ENCODE measurements at regions not wholly inside any gene's neighbourhood (a gene's known extent, or its start where the extent isn't known, plus 50 kb on each side); places are given as distances from the start of the nearest gene placed in this dataset.

DNA sequence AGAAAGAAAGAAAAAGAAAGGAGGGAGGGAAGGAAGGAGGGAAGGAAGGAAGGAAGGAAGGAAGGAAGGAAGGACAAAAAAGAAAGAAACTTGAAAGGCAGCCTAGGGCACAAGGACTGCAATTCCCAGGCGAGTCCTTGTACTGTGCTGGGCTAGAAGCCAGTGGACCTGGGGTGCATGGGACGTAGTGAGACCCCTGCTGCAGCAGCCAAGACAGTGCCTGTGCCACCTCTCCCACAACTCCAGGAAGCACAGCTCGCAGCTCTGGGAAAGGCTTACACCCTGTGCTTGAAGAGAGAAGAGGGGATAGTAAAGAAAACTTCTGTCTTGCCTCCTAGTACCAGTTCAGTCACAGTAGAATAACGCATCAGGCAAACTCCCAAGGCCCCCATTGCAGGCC is 227.9 kb upstream of the CDH7 start:
- DNase-seq (ENCODE audit: low read depth in 1 of 2, low spot score in 1 of 2) = no peak
- Histone ChIP-seq H3K27me3 (ENCODE audit: insufficient read depth, poor library complexity, severe bottlenecking) (no peaks in the 10 kb centered on the region), H3K4me3 (replicated peaks; ENCODE audit: insufficient read depth, low read length) (no peak overlapping the region), H3K27ac (replicated peaks) (no peak overlapping the region)
- TF ChIP-seq POLR2AphosphoS5 (IDR thresholded peaks at IDR 0.05; ENCODE audit: low read depth) = no peak
- TF ChIP-seq GABPA (IDR thresholded peaks at IDR 0.05; ENCODE audit: low read depth) = no peak
- TF ChIP-seq, protein P1, sequence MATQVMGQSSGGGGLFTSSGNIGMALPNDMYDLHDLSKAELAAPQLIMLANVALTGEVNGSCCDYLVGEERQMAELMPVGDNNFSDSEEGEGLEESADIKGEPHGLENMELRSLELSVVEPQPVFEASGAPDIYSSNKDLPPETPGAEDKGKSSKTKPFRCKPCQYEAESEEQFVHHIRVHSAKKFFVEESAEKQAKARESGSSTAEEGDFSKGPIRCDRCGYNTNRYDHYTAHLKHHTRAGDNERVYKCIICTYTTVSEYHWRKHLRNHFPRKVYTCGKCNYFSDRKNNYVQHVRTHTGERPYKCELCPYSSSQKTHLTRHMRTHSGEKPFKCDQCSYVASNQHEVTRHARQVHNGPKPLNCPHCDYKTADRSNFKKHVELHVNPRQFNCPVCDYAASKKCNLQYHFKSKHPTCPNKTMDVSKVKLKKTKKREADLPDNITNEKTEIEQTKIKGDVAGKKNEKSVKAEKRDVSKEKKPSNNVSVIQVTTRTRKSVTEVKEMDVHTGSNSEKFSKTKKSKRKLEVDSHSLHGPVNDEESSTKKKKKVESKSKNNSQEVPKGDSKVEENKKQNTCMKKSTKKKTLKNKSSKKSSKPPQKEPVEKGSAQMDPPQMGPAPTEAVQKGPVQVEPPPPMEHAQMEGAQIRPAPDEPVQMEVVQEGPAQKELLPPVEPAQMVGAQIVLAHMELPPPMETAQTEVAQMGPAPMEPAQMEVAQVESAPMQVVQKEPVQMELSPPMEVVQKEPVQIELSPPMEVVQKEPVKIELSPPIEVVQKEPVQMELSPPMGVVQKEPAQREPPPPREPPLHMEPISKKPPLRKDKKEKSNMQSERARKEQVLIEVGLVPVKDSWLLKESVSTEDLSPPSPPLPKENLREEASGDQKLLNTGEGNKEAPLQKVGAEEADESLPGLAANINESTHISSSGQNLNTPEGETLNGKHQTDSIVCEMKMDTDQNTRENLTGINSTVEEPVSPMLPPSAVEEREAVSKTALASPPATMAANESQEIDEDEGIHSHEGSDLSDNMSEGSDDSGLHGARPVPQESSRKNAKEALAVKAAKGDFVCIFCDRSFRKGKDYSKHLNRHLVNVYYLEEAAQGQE (IDR thresholded peaks at IDR 0.05; ENCODE audit: insufficient replicate concordance, low read depth) = no peak
- TF ChIP-seq, protein P2, sequence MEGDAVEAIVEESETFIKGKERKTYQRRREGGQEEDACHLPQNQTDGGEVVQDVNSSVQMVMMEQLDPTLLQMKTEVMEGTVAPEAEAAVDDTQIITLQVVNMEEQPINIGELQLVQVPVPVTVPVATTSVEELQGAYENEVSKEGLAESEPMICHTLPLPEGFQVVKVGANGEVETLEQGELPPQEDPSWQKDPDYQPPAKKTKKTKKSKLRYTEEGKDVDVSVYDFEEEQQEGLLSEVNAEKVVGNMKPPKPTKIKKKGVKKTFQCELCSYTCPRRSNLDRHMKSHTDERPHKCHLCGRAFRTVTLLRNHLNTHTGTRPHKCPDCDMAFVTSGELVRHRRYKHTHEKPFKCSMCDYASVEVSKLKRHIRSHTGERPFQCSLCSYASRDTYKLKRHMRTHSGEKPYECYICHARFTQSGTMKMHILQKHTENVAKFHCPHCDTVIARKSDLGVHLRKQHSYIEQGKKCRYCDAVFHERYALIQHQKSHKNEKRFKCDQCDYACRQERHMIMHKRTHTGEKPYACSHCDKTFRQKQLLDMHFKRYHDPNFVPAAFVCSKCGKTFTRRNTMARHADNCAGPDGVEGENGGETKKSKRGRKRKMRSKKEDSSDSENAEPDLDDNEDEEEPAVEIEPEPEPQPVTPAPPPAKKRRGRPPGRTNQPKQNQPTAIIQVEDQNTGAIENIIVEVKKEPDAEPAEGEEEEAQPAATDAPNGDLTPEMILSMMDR (IDR thresholded peaks at IDR 0.05; ENCODE audit: insufficient read depth, low read length) = no peak
- TF ChIP-seq SPI1 (IDR thresholded peaks at IDR 0.05; ENCODE audit: borderline replicate concordance, low read depth) = no peak

DNA sequence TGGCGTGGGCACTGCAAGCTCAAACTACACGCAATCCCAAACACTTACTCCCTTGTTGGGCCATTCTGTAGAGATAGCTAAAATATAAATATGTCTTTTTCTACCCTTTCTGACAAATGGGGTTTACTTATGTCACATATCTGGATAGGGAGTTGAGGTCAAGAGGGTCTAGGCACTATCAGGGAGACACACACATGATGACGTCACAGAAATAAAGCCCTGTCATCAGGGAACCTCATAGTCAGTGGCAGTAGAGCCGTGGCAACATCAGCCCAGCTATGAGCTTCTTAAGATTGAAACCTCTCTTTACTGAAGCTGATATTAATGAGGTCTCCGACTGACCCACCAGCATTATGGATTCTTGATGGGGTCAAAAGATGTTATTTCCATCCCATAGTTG is 234.6 kb upstream of the CDH7 start:
- no peak for DNase-seq (ENCODE audit: low read depth in 1 of 2, low spot score in 1 of 2)
- Histone ChIP-seq H3K27ac (replicated peaks) (no peak overlapping the region), H3K27me3 (ENCODE audit: insufficient read depth, poor library complexity, severe bottlenecking) (no peaks in the 10 kb centered on the region), H3K4me3 (replicated peaks; ENCODE audit: insufficient read depth, low read length) (no peak overlapping the region)
- TF ChIP-seq SPI1 (IDR thresholded peaks at IDR 0.05; ENCODE audit: borderline replicate concordance, low read depth) (no peak), GABPA (IDR thresholded peaks at IDR 0.05; ENCODE audit: low read depth) (no peak), POLR2AphosphoS5 (IDR thresholded peaks at IDR 0.05; ENCODE audit: low read depth) (no peak)
- TF ChIP-seq, protein P2 (IDR thresholded peaks at IDR 0.05; ENCODE audit: insufficient read depth, low read length) = no peak
- TF ChIP-seq, protein P1 (IDR thresholded peaks at IDR 0.05; ENCODE audit: insufficient replicate concordance, low read depth) = no peak

DNA sequence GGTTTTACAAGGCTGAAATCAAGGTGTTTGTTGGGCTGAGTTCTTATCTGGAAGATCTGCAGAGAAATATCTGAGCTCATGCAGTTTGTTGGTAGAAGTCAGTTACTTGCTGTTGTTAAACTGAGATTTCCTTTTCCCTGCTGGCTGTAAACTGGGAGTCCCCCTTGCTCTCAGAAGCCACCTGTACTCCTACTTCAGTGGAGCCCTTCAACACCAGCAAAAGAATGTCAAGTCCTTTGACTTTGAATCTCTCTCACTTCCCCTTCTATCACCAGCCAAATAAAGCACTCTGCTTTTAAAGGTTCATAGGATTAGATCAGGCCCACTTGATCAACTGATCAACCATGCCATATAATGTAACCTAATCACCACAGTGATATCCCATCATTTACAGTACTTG is 252.2 kb upstream of the CDH7 start:
- DNase-seq (ENCODE audit: low read depth in 1 of 2, low spot score in 1 of 2) = no peak
- Histone ChIP-seq H3K4me3 (replicated peaks; ENCODE audit: insufficient read depth, low read length) (no peak overlapping the region), H3K27me3 (ENCODE audit: insufficient read depth, poor library complexity, severe bottlenecking) (no peaks in the 10 kb centered on the region), H3K27ac (replicated peaks) (no peak overlapping the region)
- no peak for TF ChIP-seq GABPA (IDR thresholded peaks at IDR 0.05; ENCODE audit: low read depth)
- TF ChIP-seq, protein P2 (IDR thresholded peaks at IDR 0.05; ENCODE audit: insufficient read depth, low read length) = no peak
- TF ChIP-seq SPI1 (IDR thresholded peaks at IDR 0.05; ENCODE audit: borderline replicate concordance, low read depth) = no peak
- TF ChIP-seq POLR2AphosphoS5 (IDR thresholded peaks at IDR 0.05; ENCODE audit: low read depth) = no peak
- TF ChIP-seq, protein P1 (IDR thresholded peaks at IDR 0.05; ENCODE audit: insufficient replicate concordance, low read depth) = no peak
